HG03457 (cell line): ENCODE measurements at regions not wholly inside any gene's neighbourhood (a gene's known extent, or its start where the extent isn't known, plus 50 kb on each side); places are given as distances from the start of the nearest gene placed in this dataset.
"Not testable (repeated sequence)": the region's sequence is repeated elsewhere in the genome, so short reads cannot be mapped to it uniquely, and the experiment has no call there.

ENCODE experiments used
- ATAC-seq: cut with Tn5 transposase; IDR thresholded peaks from one replicate; pipeline ENCODE4 v1.9.1; 2021; ENCODE audit warnings: moderate number of reproducible peaks; ENCODE audit not compliant: unreplicated experiment

DNA sequence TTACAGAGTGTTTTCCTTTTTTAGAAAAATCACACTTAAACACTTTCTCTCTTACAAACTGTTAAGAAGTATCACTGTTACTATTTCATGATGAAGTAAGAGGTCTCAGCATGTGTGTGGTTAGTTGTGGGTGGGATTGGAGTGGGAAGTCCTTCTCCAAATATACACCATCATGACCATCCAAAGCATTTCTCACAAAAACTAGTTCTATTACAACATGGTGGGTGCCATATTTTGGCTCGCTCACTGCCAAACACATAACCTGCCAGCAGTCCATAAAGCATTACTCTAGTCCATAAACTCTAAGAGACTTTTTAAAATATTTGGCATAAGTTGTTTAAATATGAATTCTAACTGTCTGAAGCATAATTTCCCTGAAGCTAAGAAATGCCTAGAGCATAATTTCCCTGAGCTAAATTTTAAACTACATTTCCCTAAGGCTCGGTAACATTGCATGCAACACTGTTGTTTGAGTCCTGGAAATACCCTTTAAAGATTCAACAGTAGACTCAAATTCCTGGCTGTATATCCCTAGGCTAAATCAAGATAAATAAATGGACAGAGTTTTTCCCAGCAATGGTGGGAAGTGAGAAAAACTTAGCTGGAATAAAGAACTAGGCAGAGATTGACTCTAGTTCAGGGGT, 415.0 kb upstream of the INTU start:
- no peak for ATAC-seq

DNA sequence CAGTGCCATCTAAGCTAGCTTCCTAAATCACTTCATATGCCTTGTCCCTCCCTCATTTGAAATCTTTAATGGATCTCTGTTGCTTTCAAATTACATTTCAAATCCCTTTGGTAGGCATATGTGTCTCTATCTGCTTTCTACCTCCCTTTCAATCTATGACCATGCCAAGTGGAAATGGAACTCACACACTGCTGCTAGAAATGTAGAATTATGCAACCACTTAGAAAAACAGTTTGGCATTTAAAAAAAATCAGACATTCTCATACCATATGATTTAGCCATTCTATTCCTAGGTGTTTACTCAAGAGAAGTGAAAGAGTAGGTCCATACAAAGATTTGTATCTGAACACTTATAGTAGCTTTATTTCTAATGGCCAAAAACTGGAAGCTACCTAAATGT, 413.5 kb upstream of the INTU start:
- ATAC-seq, result no peak

DNA sequence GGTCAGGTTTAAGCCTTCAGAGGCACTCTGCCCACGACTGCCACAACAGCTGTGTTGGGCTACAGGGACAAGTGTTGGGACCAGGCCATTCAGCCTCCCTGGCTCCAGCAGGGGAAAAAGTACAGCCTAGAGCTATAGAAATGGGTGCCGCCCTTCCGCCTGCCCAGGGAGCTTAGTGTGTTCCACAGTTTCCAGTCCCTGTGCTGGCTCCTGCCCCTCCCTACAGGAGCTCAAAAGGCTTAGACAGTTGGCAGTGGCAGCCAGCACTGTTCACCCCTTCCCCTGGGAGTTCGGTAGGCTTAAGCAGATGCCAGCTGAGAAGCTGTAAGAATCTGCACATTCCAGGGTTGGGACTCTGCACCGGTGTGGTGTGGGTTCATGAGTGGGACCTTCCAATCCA, 408.2 kb upstream of the INTU start:
- ATAC-seq, result no peak

DNA sequence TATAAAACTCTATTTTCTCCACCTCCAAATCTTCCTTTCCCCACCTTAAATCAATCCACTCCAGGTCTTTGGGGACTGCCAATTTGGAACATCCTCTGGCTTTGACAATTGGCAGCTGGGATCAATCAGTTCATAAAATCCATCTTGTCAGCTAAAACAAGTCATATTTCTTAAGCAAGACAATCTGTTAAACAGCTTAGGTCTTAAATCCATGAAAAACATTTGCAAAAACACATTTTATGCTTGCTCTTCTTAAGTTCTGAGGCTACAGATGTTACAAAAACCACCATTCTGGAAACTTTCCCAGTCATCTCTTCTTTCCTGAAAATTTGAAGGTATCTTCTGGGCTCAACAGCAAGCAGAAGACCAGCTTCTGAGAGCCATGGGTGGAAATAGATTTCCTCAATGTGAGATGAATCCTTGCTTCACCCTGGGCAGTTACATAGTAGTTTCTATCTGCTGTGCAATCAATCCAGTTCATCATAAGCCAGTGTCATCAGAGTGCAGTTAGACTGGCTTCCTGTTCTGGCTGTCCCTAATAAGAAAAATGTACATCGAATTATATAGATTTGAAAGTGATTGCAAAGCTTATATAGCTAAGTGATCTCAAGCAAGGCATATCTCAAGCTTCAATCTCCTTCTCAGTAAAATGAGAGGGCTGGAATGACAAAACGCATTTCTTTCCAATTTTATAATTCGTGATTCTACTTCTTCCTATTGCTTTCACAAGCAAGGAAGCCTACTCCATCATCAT, 402.7 kb upstream of the INTU start:
- ATAC-seq, result no peak

DNA sequence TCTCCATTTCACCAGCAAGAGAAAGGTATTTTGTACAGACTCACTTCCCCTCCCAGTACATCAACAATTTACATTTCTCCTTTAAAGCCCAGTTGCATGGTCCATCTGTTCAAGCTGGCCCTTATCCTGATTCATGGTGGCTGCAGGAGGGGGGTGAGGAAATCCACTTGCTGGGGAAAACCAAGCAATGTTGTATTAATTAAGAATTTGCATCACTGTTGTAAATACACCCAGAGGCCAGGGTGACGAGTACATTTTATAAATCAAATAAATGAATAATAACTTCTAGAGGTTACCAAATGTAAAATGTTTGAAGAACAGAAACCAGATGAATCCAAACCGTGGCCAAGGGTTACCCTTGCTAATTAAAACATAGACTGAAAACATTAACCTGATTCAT, 395.9 kb upstream of the INTU start:
- no peak for ATAC-seq

DNA sequence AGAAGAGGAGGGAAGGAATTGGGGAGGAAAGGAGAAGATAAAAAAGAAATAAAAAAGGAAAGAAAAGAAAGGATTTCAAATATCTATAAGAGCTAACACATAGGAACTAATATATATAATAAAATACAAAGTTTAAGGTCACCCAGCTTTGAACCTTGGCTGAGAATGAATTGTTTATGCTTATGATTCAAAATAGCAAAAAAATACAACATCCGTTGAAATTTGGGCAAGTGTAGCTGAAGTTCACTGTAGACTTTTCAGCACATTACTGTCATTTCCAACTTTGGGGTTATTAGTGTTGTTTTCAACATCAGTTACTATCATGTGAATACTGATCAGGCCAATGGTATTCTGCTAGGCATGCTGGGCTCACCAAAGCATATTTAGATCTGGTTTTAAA, 395.2 kb upstream of the INTU start:
- no peak for ATAC-seq

DNA sequence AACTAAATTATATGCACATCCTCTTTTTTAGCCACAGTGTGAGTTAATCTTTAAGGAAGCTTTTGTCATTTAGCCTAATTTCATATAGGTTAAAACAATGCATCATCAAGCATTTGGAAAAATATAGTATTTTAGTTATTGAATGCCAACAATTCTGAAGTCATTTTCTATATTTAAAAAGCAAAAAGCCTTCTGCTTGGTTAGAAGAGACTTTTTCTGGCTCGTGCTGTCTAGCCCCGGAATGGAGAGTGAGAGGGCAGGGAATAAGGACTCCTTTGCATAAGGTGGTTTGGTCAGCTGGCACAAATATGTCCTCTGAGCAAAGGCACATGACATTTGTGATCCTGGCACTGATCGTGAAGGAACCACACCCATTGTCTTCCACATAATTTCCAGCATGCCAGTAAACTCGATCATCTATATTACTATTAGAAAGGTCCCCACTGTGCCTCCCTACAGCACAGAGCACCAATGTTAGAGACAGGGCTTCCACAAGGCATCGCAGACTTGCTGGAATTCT, 393.7 kb upstream of the INTU start:
- no peak for ATAC-seq

DNA sequence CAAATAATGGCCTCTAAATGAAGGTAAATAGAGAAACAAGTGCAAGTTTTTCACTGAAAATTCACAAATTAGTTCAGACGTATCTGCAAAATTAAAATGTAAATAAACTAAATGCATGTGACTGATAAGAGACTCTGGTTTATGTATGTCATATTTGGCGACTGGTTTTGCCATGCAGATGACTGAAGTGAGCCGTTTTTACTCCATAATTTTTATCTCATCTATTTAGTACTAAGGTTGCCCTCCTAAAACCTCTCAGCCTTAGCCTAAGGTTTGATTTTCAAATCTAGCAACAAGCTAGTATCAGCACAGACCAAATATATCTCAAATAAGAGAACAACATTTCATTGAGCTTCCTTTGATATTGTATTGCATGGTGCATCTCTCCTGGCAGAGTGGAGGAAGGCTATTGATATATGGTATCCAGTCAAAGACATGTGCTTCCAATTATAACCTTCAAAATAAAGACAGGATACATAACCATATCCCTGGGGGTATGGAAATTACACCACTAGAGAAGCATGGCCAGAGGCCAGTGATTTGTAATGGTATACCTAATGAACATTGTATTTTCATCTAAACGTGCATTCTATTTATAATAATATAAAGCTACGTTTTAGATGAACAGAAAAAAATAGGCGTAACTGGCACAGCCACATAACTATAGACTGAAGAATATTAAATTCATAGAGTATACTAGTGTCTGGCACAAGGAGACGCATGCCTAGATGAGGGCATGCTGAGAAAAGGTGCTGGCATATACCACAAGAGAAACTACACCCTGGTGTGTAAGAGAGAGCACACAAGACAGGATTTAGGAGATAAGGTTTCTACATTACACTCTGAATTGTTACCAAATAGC, 392.6 kb upstream of the INTU start:
- ATAC-seq, result no peak

DNA sequence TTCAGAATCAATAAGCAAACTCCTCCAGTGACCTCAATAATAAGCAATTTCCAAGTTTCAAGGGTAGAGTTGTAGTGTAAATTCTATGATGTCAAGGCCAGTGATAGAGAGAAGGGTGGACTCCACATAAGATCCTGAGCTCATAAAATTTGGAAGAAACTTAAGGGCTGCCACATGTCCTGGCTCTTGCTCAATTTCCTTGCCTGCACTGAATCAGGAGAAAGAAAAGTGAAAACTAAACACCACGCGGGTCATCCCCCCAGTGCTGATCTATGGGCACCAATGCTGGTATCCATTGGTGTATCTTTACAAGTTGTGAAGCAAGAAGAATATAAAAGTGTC, 392.0 kb upstream of the INTU start:
- no peak for ATAC-seq

DNA sequence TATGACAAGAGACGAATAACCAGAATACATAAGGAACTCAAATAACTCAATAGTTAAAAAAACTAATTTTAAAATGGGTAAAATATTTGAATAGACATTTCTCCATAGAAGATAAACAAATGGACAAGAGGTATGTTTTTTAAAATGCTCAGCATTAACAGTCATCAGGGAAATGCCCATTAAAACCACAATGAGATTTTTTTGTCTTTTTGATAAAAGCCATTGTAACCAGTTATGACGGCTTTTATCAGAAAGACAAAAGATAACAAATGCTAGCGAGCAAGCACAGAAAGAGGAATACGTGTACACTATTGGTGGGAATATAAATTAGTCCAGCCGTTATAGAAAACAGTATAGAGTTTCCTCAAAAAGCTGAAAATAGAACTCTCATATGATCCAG, 388.2 kb upstream of the INTU start:
- no peak for ATAC-seq

DNA sequence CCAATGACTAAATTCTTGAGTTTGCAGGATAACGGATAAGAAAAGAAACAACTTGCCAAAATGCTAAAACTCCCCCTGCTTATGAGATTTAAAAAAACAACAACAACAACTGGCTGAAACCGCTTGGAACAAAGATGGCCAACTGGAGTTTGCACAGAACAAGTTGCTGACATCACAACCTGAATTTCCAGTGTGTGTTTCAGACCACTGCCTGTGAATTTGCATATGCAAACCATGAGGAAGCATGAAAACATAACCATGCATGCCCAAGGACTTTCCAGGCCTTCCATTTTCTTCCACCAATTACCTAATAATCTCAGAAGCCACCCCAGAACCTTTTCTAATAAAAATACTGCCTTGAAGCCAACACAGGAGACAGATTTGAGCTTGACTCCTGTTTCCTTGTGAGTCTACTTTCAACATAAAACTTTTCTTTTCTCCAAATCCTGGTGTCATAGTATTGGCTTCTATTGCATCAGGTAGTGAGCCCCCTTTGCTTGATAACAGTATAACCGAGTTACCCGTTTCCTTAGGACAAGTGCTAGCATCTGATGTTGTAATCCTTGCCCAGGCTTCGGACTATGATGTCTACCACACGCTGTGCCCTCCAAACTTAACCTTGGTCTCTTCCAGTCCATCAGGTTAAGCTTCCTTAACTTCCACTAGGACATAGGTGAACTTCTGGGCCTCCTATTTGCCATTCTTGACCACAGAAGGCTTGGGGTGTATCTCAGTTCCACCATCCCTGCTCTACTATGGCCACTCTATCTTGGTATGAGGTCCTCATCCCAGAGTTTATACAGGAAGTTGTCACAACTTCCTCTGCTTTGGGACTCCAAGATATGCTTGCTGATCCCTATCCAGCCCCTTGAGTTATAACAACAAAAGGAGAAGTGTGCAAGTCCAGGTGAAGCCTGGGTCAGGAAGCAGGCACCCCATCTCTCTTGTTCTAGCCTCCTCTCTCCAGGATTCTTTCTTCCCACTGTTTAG, 385.5 kb upstream of the INTU start:
- no peak for ATAC-seq

DNA sequence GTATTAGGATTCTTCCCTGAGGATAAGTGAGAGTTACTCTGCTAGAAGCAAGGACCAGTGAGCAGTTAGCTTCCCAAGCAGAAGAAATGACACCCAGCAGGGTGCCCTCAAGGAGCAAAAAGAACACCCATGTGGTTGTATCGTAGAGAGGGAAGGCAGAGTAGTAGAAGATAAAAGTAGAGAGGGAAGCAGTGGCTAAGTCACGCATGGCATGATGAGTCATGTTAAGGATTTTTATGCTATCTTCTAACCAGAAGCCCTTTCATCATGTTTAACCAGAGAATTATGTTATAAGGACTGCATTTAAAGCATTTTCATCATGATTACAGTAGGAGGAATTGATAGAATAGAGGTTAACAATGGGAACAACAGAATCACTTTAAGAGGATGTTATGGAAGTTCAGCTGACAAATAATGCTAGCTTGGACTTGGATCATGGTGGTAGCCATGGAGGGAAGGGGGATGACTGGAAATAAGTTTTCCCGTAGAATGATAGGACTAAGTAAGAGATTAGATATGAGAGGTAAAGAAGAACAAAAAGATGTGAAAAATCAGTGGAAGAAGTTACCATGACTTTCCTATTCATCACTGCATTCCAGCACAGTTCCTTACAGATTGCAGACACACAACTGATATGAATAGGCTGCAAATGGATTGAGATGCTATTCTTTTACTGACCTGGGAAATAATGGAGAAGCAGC, 383.5 kb upstream of the INTU start:
- no peak for ATAC-seq

DNA sequence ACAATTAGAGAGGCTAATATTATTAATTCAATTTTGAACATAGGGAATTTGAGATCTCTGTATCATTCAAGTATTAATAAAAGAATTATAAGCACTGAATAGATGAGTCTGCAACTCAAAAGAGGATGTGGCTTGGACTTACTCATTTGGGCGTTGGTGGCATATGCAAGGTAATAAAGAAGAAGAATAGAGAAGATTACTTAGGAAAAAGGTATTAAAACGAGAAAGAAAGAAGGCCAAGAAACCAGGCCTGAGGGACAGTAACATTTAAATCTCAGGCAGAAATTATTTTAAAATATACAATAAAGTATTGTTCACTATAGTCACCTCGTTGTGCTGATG, 383.0 kb upstream of the INTU start:
- ATAC-seq, result no peak

DNA sequence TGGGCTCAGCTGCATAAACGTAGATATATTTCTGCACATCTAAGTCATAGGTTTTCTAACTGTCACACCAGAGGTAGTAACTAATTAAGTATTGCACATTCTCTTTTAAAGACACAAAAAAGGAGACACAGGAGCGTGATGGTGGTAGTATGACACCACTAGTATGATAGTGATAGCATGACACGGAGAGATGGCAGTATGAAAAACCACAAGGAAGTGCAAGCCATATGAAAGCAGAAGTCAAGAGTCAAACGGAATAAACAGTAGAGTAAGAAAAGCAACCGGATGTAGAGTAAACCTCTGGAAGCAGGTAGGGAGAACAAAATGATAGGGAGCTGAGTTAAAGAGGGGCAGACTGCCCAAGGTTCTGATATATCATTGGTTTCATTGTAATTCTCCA, 382.2 kb upstream of the INTU start:
- ATAC-seq, result peak; percentile 46

DNA sequence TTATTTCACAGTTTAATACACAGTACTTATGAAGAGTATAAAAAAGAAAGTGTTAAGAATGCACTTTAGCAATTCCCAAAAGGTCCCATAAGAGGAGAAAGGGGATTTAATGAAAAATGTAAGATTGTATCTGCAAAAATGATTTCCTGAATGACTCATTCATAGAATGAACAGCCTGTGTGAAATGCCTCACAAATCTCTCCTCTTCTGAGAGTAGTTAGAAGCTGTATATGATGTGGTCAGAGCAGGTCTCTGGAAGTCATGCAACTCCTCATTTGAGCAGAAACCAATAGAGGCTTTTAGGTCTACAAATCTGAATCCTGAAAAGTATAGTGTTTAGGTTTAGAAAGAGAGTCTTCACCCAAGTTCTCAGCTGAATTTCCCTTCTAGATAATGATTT, 381.3 kb upstream of the INTU start:
- ATAC-seq, result peak; percentile 85

DNA sequence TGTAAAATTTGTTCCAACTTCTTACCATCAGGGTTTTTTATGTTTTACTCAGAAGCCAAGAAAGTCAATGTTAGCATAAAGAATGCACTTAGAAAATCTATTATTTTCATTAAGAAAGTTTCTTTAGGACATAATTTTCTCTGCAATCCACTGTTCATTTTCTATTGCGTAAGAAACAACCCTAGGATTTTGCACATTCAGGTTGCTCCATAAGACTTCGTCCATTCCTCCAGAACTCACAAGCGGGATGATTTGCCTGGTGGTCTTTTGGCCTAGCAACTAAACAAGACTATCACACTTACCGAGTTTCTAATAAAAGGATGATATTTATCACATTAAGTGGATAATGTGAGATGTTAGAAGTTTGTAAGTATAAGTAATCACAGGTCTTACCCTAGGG, 376.3 kb upstream of the INTU start:
- no peak for ATAC-seq

DNA sequence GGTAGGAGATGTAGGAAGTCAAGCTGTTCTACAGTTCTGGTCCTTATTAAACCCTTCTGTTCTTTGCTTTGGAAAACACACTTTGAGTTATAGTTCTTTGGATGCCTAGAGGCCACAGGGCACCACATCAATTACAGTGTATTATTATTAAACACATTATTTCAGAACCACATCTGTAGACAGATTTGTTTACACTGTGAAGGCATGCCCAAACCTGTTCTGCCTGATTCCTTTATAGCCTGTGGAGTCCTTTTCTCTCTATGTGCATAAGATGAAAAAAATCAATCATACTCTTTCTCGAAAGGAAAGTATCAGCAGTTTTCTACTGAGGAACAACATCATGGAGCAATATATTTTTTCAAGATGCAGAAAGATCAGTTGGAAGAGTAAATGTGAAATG, 371.3 kb upstream of the INTU start:
- no peak for ATAC-seq

DNA sequence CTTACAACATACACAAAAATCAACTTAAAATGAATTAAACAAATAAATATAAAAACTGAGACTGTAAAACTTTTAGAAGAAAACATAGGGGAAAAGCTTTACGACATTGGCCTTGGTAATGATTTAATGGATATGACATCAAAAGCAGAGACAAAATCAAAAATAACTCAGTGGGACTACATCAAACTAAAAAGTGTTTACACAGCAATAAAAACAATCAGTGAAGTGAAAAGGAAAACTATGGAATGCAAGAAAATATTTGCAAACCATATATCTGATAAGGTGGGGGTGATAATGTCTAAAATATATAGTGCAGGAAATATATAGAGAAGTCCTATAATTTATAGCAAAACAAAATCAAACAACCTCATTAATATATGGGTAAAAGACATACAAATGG, 364.4 kb upstream of the INTU start:
- ATAC-seq, result no peak

DNA sequence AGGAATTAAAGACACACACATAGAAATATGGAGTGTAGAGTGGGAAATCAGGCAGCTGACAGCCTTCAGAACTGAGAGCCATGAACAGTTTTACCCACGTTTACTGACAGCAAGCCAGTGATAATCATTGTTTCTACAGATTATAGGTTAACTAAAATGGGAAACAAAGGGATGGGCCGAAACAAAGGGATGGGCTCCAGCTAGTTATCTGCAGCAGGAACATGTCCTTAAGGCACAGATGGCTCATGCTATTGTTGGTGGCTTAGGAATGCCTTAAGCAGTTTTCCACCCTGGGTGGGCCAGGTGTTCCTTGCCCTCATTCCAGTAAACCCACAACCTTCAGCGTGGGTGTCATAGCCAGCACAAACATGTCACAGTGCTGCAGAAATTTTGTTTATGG, 355.7 kb upstream of the INTU start:
- ATAC-seq, result not testable (repeated sequence)

DNA sequence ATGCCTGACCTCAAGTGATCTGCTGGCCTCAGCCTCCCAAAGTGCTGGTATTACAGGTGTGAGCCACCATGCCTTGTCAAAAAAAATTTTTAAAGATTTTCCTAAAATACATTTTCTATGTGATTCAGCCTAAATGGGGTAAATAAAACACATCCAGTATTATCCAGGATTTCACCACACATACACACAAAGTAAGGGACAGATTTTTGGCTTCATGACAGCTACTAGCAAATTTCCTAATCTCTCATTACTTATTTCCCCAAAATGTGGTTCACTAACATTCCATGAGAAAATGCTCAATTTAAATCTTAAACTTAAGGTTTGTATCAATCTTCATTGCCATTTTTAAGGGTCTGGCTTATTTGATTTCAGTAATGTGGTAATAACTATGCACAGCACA, 348.5 kb upstream of the INTU start:
- no peak for ATAC-seq
